B cell (primary cell): ENCODE measurements at regions not wholly inside any gene's neighbourhood (a gene's known extent, or its start where the extent isn't known, plus 50 kb on each side); places are given as distances from the start of the nearest gene placed in this dataset.

Experiments
- CTCF ChIP-seq: fragments of 200-600 bp; IDR thresholded peaks from one replicate; pipeline ENCODE4 v1.8.0; 2022; ENCODE audit warnings: antibody characterized with exemption, mild to moderate bottlenecking
- EZH2 ChIP-seq: IDR thresholded peaks from 2 replicates; pipeline ENCODE4 v1.6.1; 2012; ENCODE audit warnings: borderline replicate concordance, low read depth, mild to moderate bottlenecking, moderate library complexity, low read length; ENCODE audit not compliant: insufficient read depth, poor library complexity, severe bottlenecking

- TF ChIP-seq CTCF (no peak), EZH2 (no peak)
Measured at GRCh38 chr9:16211946-16212345, 658.5 kb downstream of the BNC2 start.
